Esophagus muscularis mucosa (tissue), 4 donors: ENCODE measurements at regions not wholly inside any gene's neighbourhood (a gene's known extent, or its start where the extent isn't known, plus 50 kb on each side); places are given as distances from the start of the nearest gene placed in this dataset.

Source experiments
- DNase-seq: peaks from one replicate; pipeline ENCODE4 v3.0.0-alpha.2; 2017; ENCODE audit errors: extremely low spot score
- H3K27ac ChIP-seq, 4 donors: fragments of 200-600 bp; sonication (generic); replicated peaks in 1 of 4; 1 replicate in 3 of 4; 2 replicates in 1 of 4; pipeline ENCODE4 v1.5.1; 2016 to 2019; ENCODE audit warnings: mild to moderate bottlenecking in 1 of 4
- H3K27me3 ChIP-seq, 4 donors: fragments of 200-600 bp; sonication (generic); one replicate each; pipeline versions ENCODE4 v1.5.1 to v1.6.0; 2016 to 2019
- H3K36me3 ChIP-seq, 4 donors: fragments of 200-600 bp; sonication (generic); one replicate each; pipeline ENCODE4 v1.5.1; 2016 to 2019
- H3K4me1 ChIP-seq, 4 donors: fragments of 200-600 bp; sonication (generic); one replicate each; pipeline ENCODE4 v1.5.1; 2016 to 2019
- H3K4me3 ChIP-seq, 4 donors: fragments of 200-600 bp; sonication (generic); 1 replicate in 2 of 4; 2 replicates in 2 of 4; pipeline ENCODE4 v1.5.1; 2016 to 2019; ENCODE audit warnings: mild to moderate bottlenecking in 4 of 4, moderate library complexity in 1 of 4
- H3K9me3 ChIP-seq, 4 donors: fragments of 200-600 bp; sonication (generic); 1 replicate in 3 of 4; 2 replicates in 1 of 4; pipeline ENCODE4 v1.5.1; 2016 to 2019
- CTCF ChIP-seq, 3 experiments: fragments of 200-600 bp in 2 of 3; fragments of 450-650 bp in 1 of 3; sonication (generic) in 2 of 3; IDR thresholded peaks; one replicate each; pipeline ENCODE4 v1.5.1; 2017 to 2019; ENCODE audit warnings: antibody characterized with exemption in 3 of 3, mild to moderate bottlenecking in 2 of 3, moderate library complexity in 1 of 3
- EP300 ChIP-seq: sonication (generic); formaldehyde crosslinking; IDR thresholded peaks from one replicate; pipeline ENCODE4 v1.6.1; 2017; ENCODE audit warnings: antibody characterized with exemption
- POLR2A ChIP-seq: fragments of 450-650 bp; IDR thresholded peaks from one replicate; pipeline ENCODE4 v1.6.1; 2017; ENCODE audit warnings: antibody characterized with exemption, moderate library complexity, mild to moderate bottlenecking, low read depth
- POLR2AphosphoS5 ChIP-seq, 2 donors: sonication (generic); formaldehyde crosslinking; IDR thresholded peaks; one replicate each; pipeline ENCODE4 v1.6.1; 2017; ENCODE audit warnings: antibody characterized with exemption in 2 of 2
- WGBS: methylation state at CpG from one replicate; pipeline ENCODE4 v1.1.5; 2018; 5-methylcytosine and 5-hydroxymethylcytosine counted together
- intact Hi-C: fragments of 100-400 bp; cut with DNase I; formaldehyde crosslinking; loops from one replicate; pipeline ENCODE4 v1.15.1; 2023

- H3K27ac ChIP-seq = no peak overlapping the region
- intact Hi-C loops = no loop called here
- no peak for TF ChIP-seq CTCF (IDR thresholded peaks at IDR 0.05)
- no peak for TF ChIP-seq POLR2A
- no peak for TF ChIP-seq EP300
- no peak for TF ChIP-seq POLR2AphosphoS5 (IDR thresholded peaks at IDR 0.05)
- no peaks in the 10 kb centered on the region for H3K9me3 ChIP-seq
- no peaks in the 10 kb centered on the region for H3K36me3 ChIP-seq
- H3K4me3 ChIP-seq = no peak overlapping the region
- DNase-seq = no peak
- H3K4me1 ChIP-seq = no peaks in the 10 kb centered on the region
- H3K27me3 ChIP-seq = no peaks in the 10 kb centered on the region
- 58% methylated on average over 11 of the region's 11 CpGs for WGBS
Observed at GRCh38 chr9:120202856-120203654, 376.9 kb downstream of the CDK5RAP2 start.

GRCh38 chr9:120198027-120198426 is 381.9 kb downstream of the CDK5RAP2 start:
- no peak overlapping the region for H3K4me3 ChIP-seq
- no peak for TF ChIP-seq CTCF (IDR thresholded peaks at IDR 0.05)
- TF ChIP-seq POLR2AphosphoS5 (IDR thresholded peaks at IDR 0.05) = no peak
- no peak for TF ChIP-seq EP300
- no peak for TF ChIP-seq POLR2A
- H3K27me3 ChIP-seq = no peaks in the 10 kb centered on the region
- no peaks in the 10 kb centered on the region for H3K4me1 ChIP-seq
- no peaks in the 10 kb centered on the region for H3K9me3 ChIP-seq
- no peak overlapping the region for H3K27ac ChIP-seq
- intact Hi-C loops = no loop called here
- WGBS = 72% methylated on average over 3 of the region's 3 CpGs
- no peaks in the 10 kb centered on the region for H3K36me3 ChIP-seq
- no peak for DNase-seq

GRCh38 chr9:120197605-120198004 is 382.4 kb downstream of the CDK5RAP2 start:
- no peak for TF ChIP-seq EP300
- no peak for TF ChIP-seq CTCF (IDR thresholded peaks at IDR 0.05)
- TF ChIP-seq POLR2A = no peak
- TF ChIP-seq POLR2AphosphoS5 (IDR thresholded peaks at IDR 0.05) = no peak
- intact Hi-C loops = no loop called here
- 59% methylated on average over 12 of the region's 12 CpGs for WGBS
- DNase-seq = no peak
- no peaks in the 10 kb centered on the region for H3K9me3 ChIP-seq
- H3K27me3 ChIP-seq = no peaks in the 10 kb centered on the region
- no peak overlapping the region for H3K4me3 ChIP-seq
- no peak overlapping the region for H3K27ac ChIP-seq
- no peaks in the 10 kb centered on the region for H3K4me1 ChIP-seq
- H3K36me3 ChIP-seq = no peaks in the 10 kb centered on the region

- Histone ChIP-seq H3K4me3 (no peak overlapping the region), H3K36me3 (no peaks in the 10 kb centered on the region), H3K4me1 (no peaks in the 10 kb centered on the region), H3K9me3 (no peaks in the 10 kb centered on the region), H3K27ac (no peak overlapping the region), H3K27me3 (no peaks in the 10 kb centered on the region)
- intact Hi-C loops = no loop called here
- WGBS = 67% methylated on average over 3 of the region's 3 CpGs
- no peak for TF ChIP-seq CTCF (IDR thresholded peaks at IDR 0.05)
- TF ChIP-seq POLR2AphosphoS5 (IDR thresholded peaks at IDR 0.05) = no peak
- TF ChIP-seq EP300 = no peak
- no peak for TF ChIP-seq POLR2A
- no peak for DNase-seq
Observed at GRCh38 chr9:120191141-120191540, 388.8 kb downstream of the CDK5RAP2 start.

- DNase-seq = no peak
- Histone ChIP-seq H3K27me3 (no peaks in the 10 kb centered on the region), H3K9me3 (no peaks in the 10 kb centered on the region), H3K36me3 (no peaks in the 10 kb centered on the region), H3K4me1 (no peaks in the 10 kb centered on the region), H3K27ac (no peak overlapping the region), H3K4me3 (no peak overlapping the region)
- intact Hi-C loops = no loop called here
- no peak for TF ChIP-seq POLR2A
- no peak for TF ChIP-seq CTCF (IDR thresholded peaks at IDR 0.05)
- no peak for TF ChIP-seq EP300
- no peak for TF ChIP-seq POLR2AphosphoS5 (IDR thresholded peaks at IDR 0.05)
- WGBS = 63% methylated on average over 8 of the region's 8 CpGs
Observed at GRCh38 chr9:120187758-120188157, 392.2 kb downstream of the CDK5RAP2 start.
